NT2/D1 (cell line): ENCODE measurements at regions not wholly inside any gene's neighbourhood (a gene's known extent, or its start where the extent isn't known, plus 50 kb on each side); places are given as distances from the start of the nearest gene placed in this dataset.

ENCODE experiments used
- DNase-seq: peaks from one replicate; pipeline ENCODE4 v3.0.0-alpha.2; 2011; ENCODE audit warnings: low read depth, low spot score
- H3K27me3 ChIP-seq: 2 replicates; pipeline ENCODE4 v1.6.0; 2011; ENCODE audit warnings: mild to moderate bottlenecking; ENCODE audit not compliant: insufficient read length, insufficient read depth
- H3K36me3 ChIP-seq: 2 replicates; pipeline ENCODE4 v1.6.1; 2011; ENCODE audit warnings: mild to moderate bottlenecking, low read length, mixed read lengths; ENCODE audit not compliant: insufficient read depth, insufficient read length
- H3K4me1 ChIP-seq: 2 replicates; pipeline ENCODE4 v1.5.1; 2011; ENCODE audit not compliant: insufficient read depth, insufficient read length
- H3K4me3 ChIP-seq: 2 replicates; pipeline ENCODE4 v1.5.1; 2011; ENCODE audit warnings: low read depth; ENCODE audit not compliant: insufficient read length
- H3K9ac ChIP-seq: 2 replicates; pipeline ENCODE4 v1.6.0; 2011; ENCODE audit warnings: low read depth; ENCODE audit not compliant: insufficient read length
- H3K9me3 ChIP-seq: 2 replicates; pipeline ENCODE4 v1.5.1; 2011; ENCODE audit warnings: mild to moderate bottlenecking, low read length; ENCODE audit not compliant: insufficient read depth
- SUZ12 ChIP-seq: IDR thresholded peaks from 2 replicates; pipeline ENCODE4 v1.6.1; 2011; ENCODE audit not compliant: insufficient read length, insufficient read depth; ENCODE audit errors: extremely low read depth
- YY1 ChIP-seq: IDR thresholded peaks from 2 replicates; pipeline ENCODE4 v1.6.1; 2011; ENCODE audit not compliant: insufficient read length, insufficient read depth
- ZNF274 ChIP-seq: IDR thresholded peaks from 2 replicates; pipeline ENCODE4 v1.6.1; 2011; ENCODE audit warnings: mild to moderate bottlenecking, low read depth, low read length

DNA sequence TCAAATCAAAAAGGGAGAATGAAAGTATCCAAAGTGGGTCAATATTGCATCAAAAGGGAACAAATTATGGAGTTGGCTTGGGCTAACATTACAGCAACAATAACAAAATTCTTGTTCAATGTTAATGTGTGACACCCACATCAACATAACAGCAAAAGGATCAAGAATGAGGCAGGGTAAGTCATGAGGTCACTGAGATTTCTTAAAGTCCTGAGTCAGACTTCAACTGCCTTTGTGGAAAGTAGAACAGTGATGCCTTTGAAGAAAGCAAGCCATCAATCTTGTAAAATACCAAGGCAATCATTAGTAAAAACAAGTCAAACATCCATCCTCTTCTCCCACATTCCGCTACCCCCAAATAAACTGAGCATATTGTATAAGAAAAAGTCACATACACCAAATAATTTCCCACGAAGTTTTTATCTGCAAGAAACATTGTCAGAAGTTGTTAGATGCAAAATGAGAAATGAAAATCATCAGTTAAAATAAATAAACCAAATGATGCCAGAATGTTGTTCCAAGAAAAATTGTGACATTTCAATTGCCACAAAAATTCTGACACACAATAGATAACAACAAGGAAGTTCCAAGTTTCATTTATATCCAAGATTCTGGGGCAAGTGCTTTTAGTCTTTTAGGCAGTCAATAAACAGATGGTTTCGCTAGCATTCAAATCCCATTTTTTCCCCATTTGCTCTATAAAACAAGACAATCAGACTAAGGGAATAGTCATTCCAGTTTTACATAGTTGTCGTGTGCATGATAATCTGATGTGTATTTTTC is 216.1 kb upstream of the SETBP1 start:
- no peak overlapping the region for H3K4me3 ChIP-seq
- no peak for TF ChIP-seq SUZ12
- TF ChIP-seq ZNF274 = no peak
- TF ChIP-seq YY1 = no peak

DNA sequence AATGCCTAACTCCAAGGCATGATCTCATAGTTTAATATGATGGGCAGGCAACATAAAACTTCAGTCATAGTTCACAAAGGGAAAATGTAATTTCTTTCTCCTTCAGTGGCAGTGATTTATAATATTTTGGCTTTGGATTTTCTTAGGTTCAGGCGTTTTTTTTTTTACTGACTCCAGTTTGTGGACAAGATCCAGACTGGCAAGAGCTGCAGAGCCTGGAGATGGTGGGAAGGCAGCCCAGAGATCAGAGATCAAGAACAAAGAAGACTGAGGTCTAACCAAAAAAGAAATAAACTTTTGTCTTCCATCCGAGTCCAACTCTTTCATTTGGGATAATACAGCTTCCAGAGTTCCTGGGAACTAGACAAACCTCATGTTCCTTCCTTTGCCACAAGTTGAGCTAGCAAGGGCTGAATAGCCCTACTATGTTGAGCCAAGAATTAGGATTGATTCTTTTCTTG is 215.3 kb upstream of the SETBP1 start:
- H3K4me1 ChIP-seq = no peaks in the 10 kb centered on the region
- no peaks in the 10 kb centered on the region for H3K9me3 ChIP-seq
- H3K27me3 ChIP-seq = no peaks in the 10 kb centered on the region
- no peak for DNase-seq
- no peak overlapping the region for H3K4me3 ChIP-seq
- H3K9ac ChIP-seq = no peak overlapping the region
- TF ChIP-seq ZNF274 (no peak), YY1 (no peak), SUZ12 (no peak)
- H3K36me3 ChIP-seq = no peaks in the 10 kb centered on the region

More for the DNA sequence above, 216.1 kb upstream of the SETBP1 start:
- no peaks in the 10 kb centered on the region for H3K36me3 ChIP-seq
- H3K27me3 ChIP-seq = no peaks in the 10 kb centered on the region
- H3K4me1 ChIP-seq = no peaks in the 10 kb centered on the region
- H3K9ac ChIP-seq = no peak overlapping the region
- DNase-seq = no peak
- no peaks in the 10 kb centered on the region for H3K9me3 ChIP-seq

DNA sequence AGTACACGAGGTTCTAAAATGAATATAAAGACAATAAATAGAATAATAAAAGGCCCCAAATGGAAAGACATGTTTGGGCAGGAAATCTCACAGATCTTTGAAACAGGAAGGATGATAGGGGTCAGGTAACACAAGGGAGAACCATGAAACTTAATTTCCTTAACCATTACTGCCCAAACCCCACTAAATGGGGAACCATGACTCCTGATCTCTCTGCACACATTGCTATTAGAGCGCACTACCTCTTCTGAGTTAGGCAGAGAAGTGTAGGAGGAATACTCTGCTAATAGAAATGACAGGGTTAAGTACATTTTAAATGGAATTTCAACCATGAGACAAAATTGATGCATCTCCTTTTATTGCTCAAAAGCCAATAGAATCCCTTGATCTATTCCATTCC is 213.7 kb upstream of the SETBP1 start:
- Histone ChIP-seq H3K9me3 (no peaks in the 10 kb centered on the region), H3K27me3 (no peaks in the 10 kb centered on the region), H3K4me1 (no peaks in the 10 kb centered on the region), H3K36me3 (no peaks in the 10 kb centered on the region), H3K4me3 (no peak overlapping the region), H3K9ac (no peak overlapping the region)
- TF ChIP-seq SUZ12 = no peak
- TF ChIP-seq ZNF274 = no peak
- no peak for TF ChIP-seq YY1
- DNase-seq = no peak

DNA sequence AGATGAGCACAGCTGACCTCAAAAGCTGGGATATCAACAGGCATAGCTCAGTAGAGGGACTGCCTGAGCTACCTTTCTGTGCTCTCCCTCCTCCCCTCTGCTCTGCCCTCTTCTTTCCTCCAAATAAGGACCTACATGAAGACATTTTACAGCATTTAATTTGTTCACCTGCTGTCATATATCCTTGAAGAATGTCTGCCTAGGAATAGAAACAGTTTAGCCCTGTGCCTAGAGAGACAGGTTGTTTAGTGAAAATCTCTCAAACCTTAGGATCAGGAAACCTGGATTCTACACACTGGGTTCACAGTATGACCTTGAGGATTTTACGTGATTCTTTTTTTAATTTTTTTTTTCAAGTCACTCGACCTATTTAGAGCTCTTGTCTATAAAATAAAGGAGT is 213.0 kb upstream of the SETBP1 start:
- Histone ChIP-seq H3K4me1 (no peaks in the 10 kb centered on the region), H3K9me3 (no peaks in the 10 kb centered on the region), H3K9ac (no peak overlapping the region), H3K4me3 (no peak overlapping the region), H3K27me3 (no peaks in the 10 kb centered on the region), H3K36me3 (no peaks in the 10 kb centered on the region)
- no peak for DNase-seq
- TF ChIP-seq YY1 (no peak), SUZ12 (no peak), ZNF274 (no peak)

DNA sequence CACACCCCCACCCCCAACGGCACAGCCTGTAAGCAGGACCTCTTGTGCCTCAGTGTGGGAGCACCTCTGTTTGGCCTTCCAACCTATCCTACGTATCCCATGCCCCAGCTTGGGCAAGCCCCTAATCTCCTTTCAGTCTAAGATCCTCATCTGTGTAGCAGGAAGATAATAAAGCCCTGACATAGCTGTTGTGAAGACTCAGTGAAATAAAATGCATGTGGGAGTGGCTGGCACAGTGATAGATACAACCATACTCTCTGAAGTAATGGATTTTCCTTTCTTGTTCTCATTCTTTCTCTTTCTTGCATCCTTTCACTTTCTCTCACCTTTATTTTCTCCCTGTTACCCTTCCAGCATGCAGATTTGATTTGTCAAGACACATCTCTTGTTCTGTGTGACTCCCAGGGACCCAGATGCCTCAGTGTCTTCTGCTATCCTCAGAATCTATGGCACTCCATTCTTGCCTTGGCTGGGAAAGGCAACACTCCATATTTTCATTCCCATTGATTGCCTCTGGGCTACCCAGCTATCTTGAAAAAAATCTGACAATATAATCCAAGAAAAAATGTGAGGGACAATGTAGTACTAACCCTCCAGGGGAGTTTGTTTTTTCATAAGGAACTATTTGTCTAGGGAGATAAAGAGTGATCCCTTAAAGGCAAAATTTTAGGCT is 207.2 kb upstream of the SETBP1 start:
- Histone ChIP-seq H3K4me1 (no peaks in the 10 kb centered on the region), H3K36me3 (no peaks in the 10 kb centered on the region), H3K4me3 (no peak overlapping the region), H3K9me3 (0 out of 2 replicates have a peak, but pooled peaks cover 1% of the 10 kb centered on the region), H3K27me3 (no peaks in the 10 kb centered on the region), H3K9ac (no peak overlapping the region)
- no peak for DNase-seq
- TF ChIP-seq SUZ12 = no peak
- no peak for TF ChIP-seq ZNF274
- no peak for TF ChIP-seq YY1

DNA sequence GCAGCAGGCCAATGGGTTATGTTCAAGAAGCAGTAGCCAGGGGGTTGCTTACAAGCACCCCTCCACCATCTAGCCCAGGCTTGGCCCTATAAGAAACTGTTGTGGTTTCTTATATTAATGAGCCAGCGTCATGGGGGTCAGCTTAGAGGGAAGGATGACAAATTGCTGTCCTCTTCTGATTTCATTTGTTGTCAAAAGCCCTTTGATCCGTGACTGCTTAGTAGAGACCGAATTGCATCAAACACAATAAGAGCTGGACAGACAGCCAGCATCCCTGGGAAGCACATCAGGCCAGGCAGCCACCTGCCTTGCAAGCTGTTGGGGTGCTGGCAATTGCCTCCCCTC is 206.6 kb upstream of the SETBP1 start:
- no peaks in the 10 kb centered on the region for H3K36me3 ChIP-seq
- H3K4me3 ChIP-seq = no peak overlapping the region
- TF ChIP-seq ZNF274 (no peak), SUZ12 (no peak), YY1 (no peak)
- H3K4me1 ChIP-seq = no peaks in the 10 kb centered on the region
- peaks cover 5% of the 10 kb centered on the region; the same call in 1 of the 2 replicates for H3K9me3 ChIP-seq
- H3K27me3 ChIP-seq = no peaks in the 10 kb centered on the region
- DNase-seq = no peak
- no peak overlapping the region for H3K9ac ChIP-seq

DNA sequence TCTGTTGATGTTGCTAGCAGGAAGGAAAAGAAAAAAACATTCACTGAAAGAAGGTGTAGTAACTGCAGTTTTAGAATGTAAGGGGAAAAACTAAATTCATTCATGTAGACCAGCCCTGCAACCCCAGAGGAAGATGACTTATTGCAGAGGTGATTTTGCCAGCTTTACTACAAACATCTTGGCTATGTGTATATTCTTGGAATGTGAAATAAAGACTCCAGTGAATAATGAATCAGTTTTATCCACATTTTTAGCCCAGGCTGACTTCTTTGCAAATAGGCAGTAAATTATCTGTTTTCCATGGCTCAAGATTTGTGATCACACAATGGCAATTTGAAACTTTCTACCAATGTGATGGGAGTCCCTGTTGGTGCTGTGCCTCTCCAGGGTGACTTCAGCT is 206.1 kb upstream of the SETBP1 start:
- H3K27me3 ChIP-seq = no peaks in the 10 kb centered on the region
- no peak overlapping the region for H3K4me3 ChIP-seq
- H3K9ac ChIP-seq = no peak overlapping the region
- no peaks in the 10 kb centered on the region for H3K36me3 ChIP-seq
- H3K4me1 ChIP-seq = no peaks in the 10 kb centered on the region
- DNase-seq = no peak
- TF ChIP-seq ZNF274 (no peak), YY1 (no peak), SUZ12 (no peak)
- peaks cover 10% of the 10 kb centered on the region; the same call in 1 of the 2 replicates for H3K9me3 ChIP-seq
